ENCODE measurements at regions not wholly inside any gene's neighbourhood (a gene's known extent, or its start where the extent isn't known, plus 50 kb on each side); places are given as distances from the start of the nearest gene placed in this dataset.
A peak's percentile ranks its signal among the peaks of the same experiment; 100 is the strongest.

GRCh38 chr15:89002281-89002761, 85.9 kb upstream of the ABHD2 start:
- ChIA-PET CTCF (ENCODE audit: low intra/inter-chr PET ratio) (interaction anchor here (0.7 to 1.1 kb wide), 2 partner anchors 97 to 129 kb away, joined by 3 read pairs; no protein-coding TSS in a partner anchor), POLR2A (interaction anchor here (1.5 to 3.9 kb wide), 3 partner anchors 91 to 97 kb away, joined by 3 to 20 read pairs (median 3); no protein-coding TSS in a partner anchor)
- Histone ChIP-seq H3K27ac (ENCODE audit: extremely low read depth, low read depth, low read length) (peak overlapping the region; percentile 77), H2AFZ (ENCODE audit: low read depth, low read length) (peak overlapping the region; percentile 89), H4K20me1 (replicated peaks; ENCODE audit: control insufficient read depth, insufficient read depth, low read length) (no peaks in the 10 kb centered on the region), H3K4me1 (replicated peaks in 1 of 2; ENCODE audit: control insufficient read depth in 2 of 2, insufficient read depth in 2 of 2, low read length in 2 of 2) (peaks cover 15 to 30% of the 10 kb centered on the region in 2 experiments), H3K9ac (ENCODE audit: insufficient read depth in 1 of 2, low read depth in 2 of 2, low read length in 2 of 2) (peak overlapping the region; percentile 65 to 84), H3K9me3 (replicated peaks; ENCODE audit: control insufficient read depth, insufficient read depth, low read depth, low read length) (no peaks in the 10 kb centered on the region), H3K36me3 (ENCODE audit: control insufficient read depth, insufficient read depth, low read length) (no peaks in the 10 kb centered on the region), H3K27me3 (ENCODE audit: control insufficient read depth in 2 of 2, insufficient read depth in 2 of 2, low read length in 2 of 2) (no peaks in the 10 kb centered on the region), H3K79me2 (ENCODE audit: control insufficient read depth, insufficient read depth, low read length) (no peaks in the 10 kb centered on the region), H3K4me3 (no peak overlapping the region), H3K9me1 (ENCODE audit: control insufficient read depth, insufficient read depth, low read length) (no peaks in the 10 kb centered on the region), H3K4me2 (ENCODE audit: insufficient read depth, low read length) (peak overlapping the region; percentile 57)
- in situ Hi-C loops (cut with MboI) = no loop called here
- FAIRE-seq = peak; percentile 75
- peak; percentile 76 for ATAC-seq
- DNase-seq (ENCODE audit: extremely low read depth in 1 of 4, low spot score in 3 of 4) = peak; percentile 57 to 83 (median 70)
- 7% methylated on average over 5 of the region's 5 CpGs for WGBS (ENCODE audit: insufficient coverage, low coverage, missing lambda C conversion rate)
- intact Hi-C loops (cut with micrococcal nuclease) = loop anchor here (1.0 kb wide), 1 partner anchor 17 kb away; no protein-coding TSS in a partner anchor
- no TSS peak for BruUV-seq (replicated peaks)
- TF ChIP-seq FOXA3 (CRISPR knock-in tag; conservative IDR thresholded peaks at IDR 0.05 in 1 of 2, IDR thresholded peaks at IDR 0.05 in 1 of 2) (peak in 1 of 2 experiments; percentile 39; a peak in 1 of 4 replicates), JUND (IDR thresholded peaks at IDR 0.05; ENCODE audit: borderline replicate concordance, low read depth, low read length) (0 out of 2 replicates have a peak, but pooled peaks have one; percentile 18), JUND (tag; IDR thresholded peaks at IDR 0.05; ENCODE audit: borderline replicate concordance, low read depth, low read length) (no peak; the same call in 2 of the 3 replicates), NR2C2 (CRISPR knock-in tag; IDR thresholded peaks at IDR 0.05) (no peak), NR2C2 (tag; IDR thresholded peaks at IDR 0.05) (peak; percentile 89), RUNX1 (IDR thresholded peaks at IDR 0.05; ENCODE audit: low read depth) (0 out of 2 replicates have a peak, but pooled peaks have one; percentile 59), GTF3C2 (IDR thresholded peaks at IDR 0.05; ENCODE audit: borderline replicate concordance, extremely low read depth, insufficient read length) (no peak), PYGO2 (tag; IDR thresholded peaks at IDR 0.05) (no peak), RREB1 (CRISPR knock-in tag; IDR thresholded peaks at IDR 0.05) (no peak)

Measured in K562 (cell line).